Stomach (tissue), 4 donors: ENCODE measurements at regions not wholly inside any gene's neighbourhood (a gene's known extent, or its start where the extent isn't known, plus 50 kb on each side); places are given as distances from the start of the nearest gene placed in this dataset.

Experiments used
- CTCF ChIP-seq, 7 experiments: fragments of 450-650 bp in 4 of 7; fragments of 200-600 bp in 3 of 7; sonication (generic) in 3 of 7; IDR thresholded peaks; one replicate each; pipeline ENCODE4 v1.5.1; 2016 to 2019; ENCODE audit warnings: antibody characterized with exemption in 7 of 7, control low read depth in 2 of 7, mild to moderate bottlenecking in 1 of 7
- POLR2AphosphoS5 ChIP-seq, 3 donors: sonication (generic); formaldehyde crosslinking; IDR thresholded peaks; one replicate each; pipeline ENCODE4 v1.6.1; 2016; ENCODE audit warnings: antibody characterized with exemption in 3 of 3

GRCh38 chr10:61263518-61263917 is 189.7 kb downstream of the TMEM26 start:
- TF ChIP-seq POLR2AphosphoS5 (IDR thresholded peaks at IDR 0.05) (no peak), CTCF (IDR thresholded peaks at IDR 0.05) (no peak)
